Right lobe of liver (tissue), 6 donors: ENCODE measurements at regions not wholly inside any gene's neighbourhood (a gene's known extent, or its start where the extent isn't known, plus 50 kb on each side); places are given as distances from the start of the nearest gene placed in this dataset.

ENCODE experiments used
- ATAC-seq, 4 donors: fragments of 200-7000 bp; cut with Tn5 transposase; one replicate each; pipeline ENCODE4 v1.9.1; 2020; ENCODE audit warnings: mild to moderate bottlenecking in 4 of 4, moderate library complexity in 4 of 4
- DNase-seq, 3 donors: peaks; one replicate each; pipeline ENCODE4 v3.0.0-alpha.2; 2020
- H3K27ac ChIP-seq, 3 donors: fragments of 200-600 bp; one replicate each; pipeline ENCODE4 v1.8.0; 2022
- H3K27me3 ChIP-seq, 2 donors: fragments of 200-600 bp; one replicate each; pipeline ENCODE4 v1.8.0; 2022
- H3K36me3 ChIP-seq, 4 donors: fragments of 200-600 bp; sonication (generic) in 1 of 4; one replicate each; pipeline versions ENCODE4 v1.5.1 to v1.8.0; 2017 to 2022; ENCODE audit warnings: control low read depth in 1 of 4
- H3K4me1 ChIP-seq, 4 donors: fragments of 200-600 bp; sonication (generic) in 1 of 4; one replicate each; pipeline versions ENCODE4 v1.5.1 to v1.8.0; 2017 to 2022; ENCODE audit warnings: control low read depth in 1 of 4
- H3K4me3 ChIP-seq, 3 donors: fragments of 200-600 bp; one replicate each; pipeline ENCODE4 v1.8.0; 2022
- H3K9me3 ChIP-seq, 4 donors: fragments of 200-600 bp; sonication (generic) in 1 of 4; one replicate each; pipeline versions ENCODE4 v1.5.1 to v1.8.0; 2017 to 2022; ENCODE audit warnings: control low read depth in 1 of 4
- CTCF ChIP-seq, 4 donors: fragments of 200-600 bp in 3 of 4; fragments of 450-650 bp in 1 of 4; IDR thresholded peaks; one replicate each; pipeline versions ENCODE4 v1.5.1 to v1.8.0; 2016 to 2022; ENCODE audit warnings: antibody characterized with exemption in 4 of 4, mild to moderate bottlenecking in 2 of 4
- POLR2A ChIP-seq: fragments of 450-650 bp; IDR thresholded peaks from one replicate; pipeline ENCODE4 v1.6.1; 2017; ENCODE audit warnings: antibody characterized with exemption, mild to moderate bottlenecking
- WGBS: methylation state at CpG from one replicate; pipeline ENCODE4 v1.1.6; 2018; ENCODE audit warnings: low coverage, low lambda C conversion rate; ENCODE audit not compliant: insufficient coverage; ENCODE audit errors: missing lambda C conversion rate; 5-methylcytosine and 5-hydroxymethylcytosine counted together
- intact Hi-C, 2 donors: fragments of 100-400 bp; cut with DNase I; formaldehyde crosslinking; loops; one replicate each; pipeline versions ENCODE4 v1.11.2 to v1.14.1; 2022
- donor health status: DM: no; HTN: yes; CAD: no.
- donor health status: DM: no; HTN: no; CAD: no.
- donor health status: DM: no; HTN: no; CAD: no.
- donor health status: DM: no; HTN: yes; CAD: no.
- donor health status: DM: no; HTN: yes; CAD: no.

- WGBS = 66% methylated on average over 4 of the region's 11 CpGs
- Histone ChIP-seq H3K4me3 (no peak overlapping the region), H3K4me1 (no peaks in the 10 kb centered on the region), H3K9me3 (no peaks in the 10 kb centered on the region), H3K27ac (no peak overlapping the region), H3K27me3 (no peaks in the 10 kb centered on the region), H3K36me3 (no peaks in the 10 kb centered on the region)
- ATAC-seq (no peak), DNase-seq (peak in 1 of 3 donors; percentile 31)
- no peak for TF ChIP-seq CTCF (IDR thresholded peaks at IDR 0.05)
- intact Hi-C loops = no loop called here
Observed at GRCh38 chr22:49236541-49237075, 591.1 kb downstream of the BRD1 start.

- intact Hi-C loops = no loop called here
- WGBS = 49% methylated on average over 10 of the region's 13 CpGs
- ATAC-seq (no peak), DNase-seq (peak in 1 of 3 donors; percentile 20)
- Histone ChIP-seq H3K9me3 (no peaks in the 10 kb centered on the region), H3K4me1 (no peaks in the 10 kb centered on the region), H3K27me3 (no peaks in the 10 kb centered on the region), H3K27ac (no peak overlapping the region), H3K36me3 (no peaks in the 10 kb centered on the region), H3K4me3 (no peak overlapping the region)
- TF ChIP-seq POLR2A (no peak), CTCF (IDR thresholded peaks at IDR 0.05) (no peak)
Observed at GRCh38 chr22:49235463-49236300, 592.0 kb downstream of the BRD1 start.

GRCh38 chr22:49234459-49234858 is 593.2 kb downstream of the BRD1 start:
- TF ChIP-seq CTCF (IDR thresholded peaks at IDR 0.05) (no peak), POLR2A (no peak)
- intact Hi-C loops = no loop called here
- ATAC-seq (no peak), DNase-seq (peak in 1 of 3 donors; percentile 18)
- no peak overlapping the region for H3K4me3 ChIP-seq
- no peaks in the 10 kb centered on the region for H3K4me1 ChIP-seq
- 72% methylated on average over 2 of the region's 3 CpGs for WGBS
- no peak overlapping the region for H3K27ac ChIP-seq
- no peaks in the 10 kb centered on the region for H3K9me3 ChIP-seq
- H3K36me3 ChIP-seq = no peaks in the 10 kb centered on the region
- H3K27me3 ChIP-seq = no peaks in the 10 kb centered on the region

GRCh38 chr22:49233507-49234100 is 594.1 kb downstream of the BRD1 start:
- H3K27me3 ChIP-seq = no peaks in the 10 kb centered on the region
- H3K4me1 ChIP-seq = no peaks in the 10 kb centered on the region
- WGBS = 60% methylated on average over 4 of the region's 16 CpGs
- peak in 1 of 3 donors; percentile 23 for DNase-seq
- ATAC-seq = no peak
- no peaks in the 10 kb centered on the region for H3K9me3 ChIP-seq
- H3K4me3 ChIP-seq = no peak overlapping the region
- H3K36me3 ChIP-seq = no peaks in the 10 kb centered on the region
- TF ChIP-seq POLR2A (no peak), CTCF (IDR thresholded peaks at IDR 0.05) (no peak)
- intact Hi-C loops = no loop called here
- H3K27ac ChIP-seq = no peak overlapping the region
